Activated CD4-positive, alpha-beta T cell treated with anti-CD3 and anti-CD28 coated beads for 36 hours (primary cell): ENCODE measurements at regions not wholly inside any gene's neighbourhood (a gene's known extent, or its start where the extent isn't known, plus 50 kb on each side); places are given as distances from the start of the nearest gene placed in this dataset.

Experiments used
- ATAC-seq: fragments of 200-7000 bp; cut with Tn5 transposase; one replicate; pipeline ENCODE4 v1.10.0; 2021; ENCODE audit warnings: mild to moderate bottlenecking, moderate library complexity
- CTCF ChIA-PET: fragments of 350-600 bp; sonication (Branson Sonifier 250); formaldehyde crosslinking; loops from one replicate; lab custom pipeline; 2021; ENCODE audit warnings: antibody characterized with exemption; lab: Charles Lee
- POLR2A ChIA-PET: fragments of 350-600 bp; sonication (Branson Sonifier 250); formaldehyde crosslinking; loops from one replicate; lab custom pipeline; 2021; ENCODE audit warnings: antibody characterized with exemption, inconsistent platforms; lab: Charles Lee
- DNase-seq: peaks from one replicate; pipeline ENCODE4 v3.0.0-alpha.2; 2020
- H3K27ac Mint-ChIP-seq: one replicate; pipeline ENCODE4 v1.8.0; 2021; ENCODE audit warnings: mixed read lengths
- H3K27me3 Mint-ChIP-seq: one replicate; pipeline ENCODE4 v1.8.0; 2021; ENCODE audit warnings: mixed read lengths
- H3K36me3 Mint-ChIP-seq: one replicate; pipeline ENCODE4 v1.8.0; 2021; ENCODE audit warnings: low read depth, mixed read lengths
- H3K4me1 Mint-ChIP-seq: one replicate; pipeline ENCODE4 v1.8.0; 2021; ENCODE audit warnings: mixed read lengths
- H3K4me3 Mint-ChIP-seq: one replicate; pipeline ENCODE4 v1.8.0; 2021; ENCODE audit warnings: mild to moderate bottlenecking, moderate library complexity, mixed read lengths
- H3K9me3 Mint-ChIP-seq: one replicate; pipeline ENCODE4 v1.8.0; 2021; ENCODE audit warnings: low read depth, mixed read lengths
- intact Hi-C, 2 experiments: fragments of 100-400 bp; cut with DNase I in 1 of 2; cut with micrococcal nuclease in 1 of 2; formaldehyde crosslinking; loops; one replicate each; pipeline versions ENCODE4 v1.14.2 to v1.15.1; 2022 to 2024; cut with DNase I, micrococcal nuclease

GRCh38 chr13:64413529-64413928 is 2816.6 kb downstream of the PCDH9 start:
- intact Hi-C loops: no loop called here
- Mint-ChIP-seq H3K4me1 (no peaks in the 10 kb centered on the region), H3K27me3 (no peaks in the 10 kb centered on the region), H3K4me3 (no peak overlapping the region), H3K9me3 (peaks cover 15% of the 10 kb centered on the region), H3K27ac (no peak overlapping the region), H3K36me3 (no peaks in the 10 kb centered on the region)
- no peak for DNase-seq
- ChIA-PET CTCF (no interaction called here), POLR2A (no interaction called here)
- ATAC-seq: no peak

GRCh38 chr13:64410276-64411053 is 2819.7 kb downstream of the PCDH9 start:
- CTCF ChIA-PET: no interaction called here
- H3K4me3 Mint-ChIP-seq: no peak overlapping the region
- no peak for ATAC-seq
- H3K9me3 Mint-ChIP-seq: peaks cover 18% of the 10 kb centered on the region
- POLR2A ChIA-PET: no interaction called here
- H3K36me3 Mint-ChIP-seq: no peaks in the 10 kb centered on the region
- H3K27ac Mint-ChIP-seq: no peak overlapping the region
- intact Hi-C loops: no loop called here
- H3K27me3 Mint-ChIP-seq: no peaks in the 10 kb centered on the region
- H3K4me1 Mint-ChIP-seq: no peaks in the 10 kb centered on the region
- no peak for DNase-seq

GRCh38 chr13:64397701-64398100 is 2832.4 kb downstream of the PCDH9 start:
- no peaks in the 10 kb centered on the region for H3K4me1 Mint-ChIP-seq
- ChIA-PET POLR2A (no interaction called here), CTCF (interaction anchor here (0.7 kb wide), 1 partner anchor 1135 kb away, joined by 3 read pairs; no protein-coding TSS in a partner anchor)
- H3K9me3 Mint-ChIP-seq: no peaks in the 10 kb centered on the region
- ATAC-seq: no peak
- no peaks in the 10 kb centered on the region for H3K27me3 Mint-ChIP-seq
- DNase-seq: no peak
- intact Hi-C loops: no loop called here
- H3K27ac Mint-ChIP-seq: no peak overlapping the region
- H3K4me3 Mint-ChIP-seq: no peak overlapping the region
- no peaks in the 10 kb centered on the region for H3K36me3 Mint-ChIP-seq

GRCh38 chr13:64377606-64378005 is 2852.5 kb downstream of the PCDH9 start:
- POLR2A ChIA-PET: no interaction called here
- Mint-ChIP-seq H3K4me1 (no peaks in the 10 kb centered on the region), H3K27ac (no peak overlapping the region), H3K4me3 (no peak overlapping the region), H3K27me3 (no peaks in the 10 kb centered on the region), H3K36me3 (no peaks in the 10 kb centered on the region), H3K9me3 (peaks cover 14% of the 10 kb centered on the region)
- DNase-seq (no peak), ATAC-seq (no peak)
- CTCF ChIA-PET: no interaction called here
- intact Hi-C loops: no loop called here

- Mint-ChIP-seq H3K4me1 (no peaks in the 10 kb centered on the region), H3K36me3 (no peaks in the 10 kb centered on the region), H3K27ac (no peak overlapping the region), H3K4me3 (no peak overlapping the region), H3K9me3 (peaks cover 27% of the 10 kb centered on the region), H3K27me3 (no peaks in the 10 kb centered on the region)
- CTCF ChIA-PET: no interaction called here
- ATAC-seq (no peak), DNase-seq (no peak)
- intact Hi-C loops: no loop called here
- POLR2A ChIA-PET: no interaction called here
Measured at GRCh38 chr13:64371461-64371860, 2858.7 kb downstream of the PCDH9 start.

- Mint-ChIP-seq H3K27me3 (no peaks in the 10 kb centered on the region), H3K36me3 (no peaks in the 10 kb centered on the region), H3K9me3 (peaks cover 27% of the 10 kb centered on the region), H3K27ac (no peak overlapping the region), H3K4me3 (no peak overlapping the region), H3K4me1 (no peaks in the 10 kb centered on the region)
- ChIA-PET POLR2A (no interaction called here), CTCF (no interaction called here)
- intact Hi-C loops: no loop called here
- DNase-seq (no peak), ATAC-seq (no peak)
Measured at GRCh38 chr13:64371045-64371444, 2859.1 kb downstream of the PCDH9 start.

- no peak for ATAC-seq
- H3K4me1 Mint-ChIP-seq: no peaks in the 10 kb centered on the region
- H3K27me3 Mint-ChIP-seq: no peaks in the 10 kb centered on the region
- no peak for DNase-seq
- intact Hi-C loops: no loop called here
- H3K27ac Mint-ChIP-seq: no peak overlapping the region
- ChIA-PET POLR2A (no interaction called here), CTCF (no interaction called here)
- no peaks in the 10 kb centered on the region for H3K36me3 Mint-ChIP-seq
- no peak overlapping the region for H3K4me3 Mint-ChIP-seq
- peaks cover 26% of the 10 kb centered on the region for H3K9me3 Mint-ChIP-seq
Measured at GRCh38 chr13:64369121-64369520, 2861.0 kb downstream of the PCDH9 start.

GRCh38 chr13:64362564-64362963 is 2867.6 kb downstream of the PCDH9 start:
- ATAC-seq: no peak
- Mint-ChIP-seq H3K27me3 (no peaks in the 10 kb centered on the region), H3K4me1 (no peaks in the 10 kb centered on the region), H3K9me3 (peaks cover 11% of the 10 kb centered on the region), H3K27ac (no peak overlapping the region), H3K36me3 (no peaks in the 10 kb centered on the region), H3K4me3 (no peak overlapping the region)
- intact Hi-C loops: no loop called here
- CTCF ChIA-PET: no interaction called here
- no peak for DNase-seq
- POLR2A ChIA-PET: no interaction called here

GRCh38 chr13:64347664-64348063 is 2882.5 kb downstream of the PCDH9 start:
- Mint-ChIP-seq H3K36me3 (no peaks in the 10 kb centered on the region), H3K27ac (no peak overlapping the region), H3K4me3 (no peak overlapping the region), H3K27me3 (no peaks in the 10 kb centered on the region), H3K4me1 (no peaks in the 10 kb centered on the region), H3K9me3 (peaks cover 16% of the 10 kb centered on the region)
- intact Hi-C loops: no loop called here
- CTCF ChIA-PET: no interaction called here
- DNase-seq (no peak), ATAC-seq (no peak)
- POLR2A ChIA-PET: no interaction called here

GRCh38 chr13:64339373-64340063 is 2890.6 kb downstream of the PCDH9 start:
- intact Hi-C loops: no loop called here
- ChIA-PET CTCF (no interaction called here), POLR2A (no interaction called here)
- Mint-ChIP-seq H3K27ac (no peak overlapping the region), H3K4me1 (no peaks in the 10 kb centered on the region), H3K4me3 (no peak overlapping the region), H3K36me3 (no peaks in the 10 kb centered on the region), H3K27me3 (no peaks in the 10 kb centered on the region), H3K9me3 (peaks cover 3% of the 10 kb centered on the region)
- ATAC-seq: no peak
- DNase-seq: no peak

- CTCF ChIA-PET: no interaction called here
- Mint-ChIP-seq H3K4me1 (no peaks in the 10 kb centered on the region), H3K27ac (no peak overlapping the region), H3K36me3 (no peaks in the 10 kb centered on the region), H3K9me3 (peaks cover 7% of the 10 kb centered on the region), H3K27me3 (no peaks in the 10 kb centered on the region), H3K4me3 (no peak overlapping the region)
- POLR2A ChIA-PET: no interaction called here
- ATAC-seq: no peak
- intact Hi-C loops: no loop called here
- DNase-seq: no peak
Measured at GRCh38 chr13:64338671-64339070, 2891.5 kb downstream of the PCDH9 start.

- DNase-seq (no peak), ATAC-seq (no peak)
- ChIA-PET CTCF (no interaction called here), POLR2A (no interaction called here)
- Mint-ChIP-seq H3K36me3 (no peaks in the 10 kb centered on the region), H3K9me3 (peaks cover 9% of the 10 kb centered on the region), H3K4me1 (no peaks in the 10 kb centered on the region), H3K27ac (no peak overlapping the region), H3K4me3 (no peak overlapping the region), H3K27me3 (no peaks in the 10 kb centered on the region)
- intact Hi-C loops: no loop called here
Measured at GRCh38 chr13:64333888-64334287, 2896.2 kb downstream of the PCDH9 start.
